ENCODE measurements at regions not wholly inside any gene's neighbourhood (a gene's known extent, or its start where the extent isn't known, plus 50 kb on each side); places are given as distances from the start of the nearest gene placed in this dataset.

DNA sequence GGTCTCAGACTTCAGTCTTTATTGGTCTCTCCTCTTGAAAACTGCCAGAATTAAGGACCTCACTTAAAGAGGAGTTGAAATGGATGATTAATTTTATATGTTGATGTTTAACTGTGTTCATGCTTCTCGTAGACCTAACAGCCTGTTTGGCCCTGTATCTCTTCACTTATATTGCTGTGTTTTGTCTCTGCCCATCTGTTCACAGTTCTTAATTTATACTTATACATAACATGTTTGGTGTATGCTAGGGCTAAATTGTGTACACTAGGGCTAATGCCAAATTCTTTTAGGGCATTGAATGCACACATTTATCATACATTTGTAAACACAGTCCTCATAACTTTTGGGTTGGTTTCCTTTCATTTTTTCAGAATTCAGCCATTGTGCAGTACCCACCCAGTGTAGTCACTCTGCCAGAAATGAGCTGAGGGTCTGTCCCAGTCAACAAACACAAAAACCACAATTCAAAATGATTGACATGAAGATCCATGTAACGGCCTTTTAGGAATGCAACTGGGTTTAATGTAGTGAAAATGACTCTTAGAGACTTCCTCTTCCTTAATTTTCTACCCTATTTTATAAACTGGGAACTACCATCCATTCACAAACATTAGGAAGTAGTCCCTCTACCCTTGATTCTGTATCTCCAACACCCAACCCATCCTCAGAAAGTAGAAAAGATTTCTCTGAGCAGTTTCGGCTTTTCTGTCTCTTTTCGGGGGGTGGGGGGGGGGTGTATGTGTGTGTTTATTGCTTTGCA is 668.8 kb upstream of the KLF4 start:
- Histone ChIP-seq H3K36me3 (ENCODE audit: low read depth) (no peaks in the 10 kb centered on the region), H3K9me3 (ENCODE audit: severe bottlenecking) (no peaks in the 10 kb centered on the region), H3K27ac (ENCODE audit: poor library complexity, severe bottlenecking) (no peak overlapping the region), H3K4me1 (ENCODE audit: insufficient read depth, poor library complexity, severe bottlenecking) (peaks cover 15% of the 10 kb centered on the region), H3K27me3 (ENCODE audit: insufficient read depth, poor library complexity, severe bottlenecking) (no peaks in the 10 kb centered on the region), H3K4me3 (ENCODE audit: severe bottlenecking) (no peak overlapping the region)
- TF ChIP-seq, protein P1, sequence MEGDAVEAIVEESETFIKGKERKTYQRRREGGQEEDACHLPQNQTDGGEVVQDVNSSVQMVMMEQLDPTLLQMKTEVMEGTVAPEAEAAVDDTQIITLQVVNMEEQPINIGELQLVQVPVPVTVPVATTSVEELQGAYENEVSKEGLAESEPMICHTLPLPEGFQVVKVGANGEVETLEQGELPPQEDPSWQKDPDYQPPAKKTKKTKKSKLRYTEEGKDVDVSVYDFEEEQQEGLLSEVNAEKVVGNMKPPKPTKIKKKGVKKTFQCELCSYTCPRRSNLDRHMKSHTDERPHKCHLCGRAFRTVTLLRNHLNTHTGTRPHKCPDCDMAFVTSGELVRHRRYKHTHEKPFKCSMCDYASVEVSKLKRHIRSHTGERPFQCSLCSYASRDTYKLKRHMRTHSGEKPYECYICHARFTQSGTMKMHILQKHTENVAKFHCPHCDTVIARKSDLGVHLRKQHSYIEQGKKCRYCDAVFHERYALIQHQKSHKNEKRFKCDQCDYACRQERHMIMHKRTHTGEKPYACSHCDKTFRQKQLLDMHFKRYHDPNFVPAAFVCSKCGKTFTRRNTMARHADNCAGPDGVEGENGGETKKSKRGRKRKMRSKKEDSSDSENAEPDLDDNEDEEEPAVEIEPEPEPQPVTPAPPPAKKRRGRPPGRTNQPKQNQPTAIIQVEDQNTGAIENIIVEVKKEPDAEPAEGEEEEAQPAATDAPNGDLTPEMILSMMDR (IDR thresholded peaks at IDR 0.05; ENCODE audit: poor library complexity, severe bottlenecking), result no peak
- ATAC-seq (ENCODE audit: low read depth), result no peak
- DNase-seq (ENCODE audit: low spot score), result no peak

GRCh38 chr9:108156270-108156998 is 666.9 kb upstream of the KLF4 start:
- no peak for DNase-seq (ENCODE audit: low spot score)
- peak; percentile 97 for ATAC-seq (ENCODE audit: low read depth)
- Histone ChIP-seq H3K4me3 (ENCODE audit: severe bottlenecking) (no peak overlapping the region), H3K9me3 (ENCODE audit: severe bottlenecking) (no peaks in the 10 kb centered on the region), H3K36me3 (ENCODE audit: low read depth) (no peaks in the 10 kb centered on the region), H3K27me3 (ENCODE audit: insufficient read depth, poor library complexity, severe bottlenecking) (no peaks in the 10 kb centered on the region), H3K27ac (ENCODE audit: poor library complexity, severe bottlenecking) (peak overlapping the region; percentile 40), H3K4me1 (ENCODE audit: insufficient read depth, poor library complexity, severe bottlenecking) (peaks cover 15% of the 10 kb centered on the region)
- TF ChIP-seq, protein P1 (IDR thresholded peaks at IDR 0.05; ENCODE audit: poor library complexity, severe bottlenecking), result no peak

DNA sequence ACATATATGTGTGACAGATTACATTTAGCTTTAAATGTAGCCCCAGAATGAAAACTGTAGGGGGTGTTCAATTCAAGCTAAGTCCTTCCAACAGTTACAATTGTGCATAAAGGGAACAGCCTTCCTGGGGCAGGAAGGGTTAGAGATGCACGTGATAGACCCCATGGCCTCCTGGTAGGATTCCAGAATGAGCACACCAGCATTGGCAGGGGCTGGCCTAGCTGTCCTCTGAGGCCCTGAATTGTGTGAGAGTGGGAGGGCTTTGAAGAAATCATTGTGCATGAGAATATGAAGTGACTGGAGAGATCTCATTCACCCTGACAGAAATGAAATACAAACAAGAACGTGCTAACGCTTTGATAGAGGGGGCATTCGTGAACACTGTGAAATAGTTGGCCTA is 663.8 kb upstream of the KLF4 start:
- H3K27me3 ChIP-seq (ENCODE audit: insufficient read depth, poor library complexity, severe bottlenecking), result no peaks in the 10 kb centered on the region
- TF ChIP-seq, protein P1 (IDR thresholded peaks at IDR 0.05; ENCODE audit: poor library complexity, severe bottlenecking), result no peak
- no peak for DNase-seq (ENCODE audit: low spot score)

GRCh38 chr9:108150736-108151586 is 661.4 kb upstream of the KLF4 start:
- no peaks in the 10 kb centered on the region for H3K36me3 ChIP-seq (ENCODE audit: low read depth)
- ATAC-seq (ENCODE audit: low read depth), result peak; percentile 82
- H3K4me1 ChIP-seq (ENCODE audit: insufficient read depth, poor library complexity, severe bottlenecking), result peaks cover 9% of the 10 kb centered on the region
- DNase-seq (ENCODE audit: low spot score), result no peak
- peaks cover 2% of the 10 kb centered on the region for H3K9me3 ChIP-seq (ENCODE audit: severe bottlenecking)
- no peak overlapping the region for H3K4me3 ChIP-seq (ENCODE audit: severe bottlenecking)
- TF ChIP-seq, protein P1 (IDR thresholded peaks at IDR 0.05; ENCODE audit: poor library complexity, severe bottlenecking), result no peak
- no peak overlapping the region for H3K27ac ChIP-seq (ENCODE audit: poor library complexity, severe bottlenecking)
- H3K27me3 ChIP-seq (ENCODE audit: insufficient read depth, poor library complexity, severe bottlenecking), result no peaks in the 10 kb centered on the region

More for the DNA sequence above, 663.8 kb upstream of the KLF4 start:
- Histone ChIP-seq H3K4me1 (ENCODE audit: insufficient read depth, poor library complexity, severe bottlenecking) (peaks cover 19% of the 10 kb centered on the region), H3K27ac (ENCODE audit: poor library complexity, severe bottlenecking) (no peak overlapping the region), H3K36me3 (ENCODE audit: low read depth) (no peaks in the 10 kb centered on the region), H3K9me3 (ENCODE audit: severe bottlenecking) (no peaks in the 10 kb centered on the region), H3K4me3 (ENCODE audit: severe bottlenecking) (no peak overlapping the region)
- no peak for ATAC-seq (ENCODE audit: low read depth)

Data from RWPE2 (cell line).